ENCODE measurements at regions not wholly inside any gene's neighbourhood (a gene's known extent, or its start where the extent isn't known, plus 50 kb on each side); places are given as distances from the start of the nearest gene placed in this dataset.

- TF ChIP-seq, protein P1, sequence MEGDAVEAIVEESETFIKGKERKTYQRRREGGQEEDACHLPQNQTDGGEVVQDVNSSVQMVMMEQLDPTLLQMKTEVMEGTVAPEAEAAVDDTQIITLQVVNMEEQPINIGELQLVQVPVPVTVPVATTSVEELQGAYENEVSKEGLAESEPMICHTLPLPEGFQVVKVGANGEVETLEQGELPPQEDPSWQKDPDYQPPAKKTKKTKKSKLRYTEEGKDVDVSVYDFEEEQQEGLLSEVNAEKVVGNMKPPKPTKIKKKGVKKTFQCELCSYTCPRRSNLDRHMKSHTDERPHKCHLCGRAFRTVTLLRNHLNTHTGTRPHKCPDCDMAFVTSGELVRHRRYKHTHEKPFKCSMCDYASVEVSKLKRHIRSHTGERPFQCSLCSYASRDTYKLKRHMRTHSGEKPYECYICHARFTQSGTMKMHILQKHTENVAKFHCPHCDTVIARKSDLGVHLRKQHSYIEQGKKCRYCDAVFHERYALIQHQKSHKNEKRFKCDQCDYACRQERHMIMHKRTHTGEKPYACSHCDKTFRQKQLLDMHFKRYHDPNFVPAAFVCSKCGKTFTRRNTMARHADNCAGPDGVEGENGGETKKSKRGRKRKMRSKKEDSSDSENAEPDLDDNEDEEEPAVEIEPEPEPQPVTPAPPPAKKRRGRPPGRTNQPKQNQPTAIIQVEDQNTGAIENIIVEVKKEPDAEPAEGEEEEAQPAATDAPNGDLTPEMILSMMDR (IDR thresholded peaks at IDR 0.05), result no peak
- TF ChIP-seq POLR2AphosphoS5 (IDR thresholded peaks at IDR 0.05), result no peak
These were observed 723.3 kb upstream of the ARRDC4 start for GRCh38 chr15:97237160-97237559.

All from prostate gland (tissue), 2 donors.